ENCODE measurements at regions not wholly inside any gene's neighbourhood (a gene's known extent, or its start where the extent isn't known, plus 50 kb on each side); places are given as distances from the start of the nearest gene placed in this dataset.

DNA sequence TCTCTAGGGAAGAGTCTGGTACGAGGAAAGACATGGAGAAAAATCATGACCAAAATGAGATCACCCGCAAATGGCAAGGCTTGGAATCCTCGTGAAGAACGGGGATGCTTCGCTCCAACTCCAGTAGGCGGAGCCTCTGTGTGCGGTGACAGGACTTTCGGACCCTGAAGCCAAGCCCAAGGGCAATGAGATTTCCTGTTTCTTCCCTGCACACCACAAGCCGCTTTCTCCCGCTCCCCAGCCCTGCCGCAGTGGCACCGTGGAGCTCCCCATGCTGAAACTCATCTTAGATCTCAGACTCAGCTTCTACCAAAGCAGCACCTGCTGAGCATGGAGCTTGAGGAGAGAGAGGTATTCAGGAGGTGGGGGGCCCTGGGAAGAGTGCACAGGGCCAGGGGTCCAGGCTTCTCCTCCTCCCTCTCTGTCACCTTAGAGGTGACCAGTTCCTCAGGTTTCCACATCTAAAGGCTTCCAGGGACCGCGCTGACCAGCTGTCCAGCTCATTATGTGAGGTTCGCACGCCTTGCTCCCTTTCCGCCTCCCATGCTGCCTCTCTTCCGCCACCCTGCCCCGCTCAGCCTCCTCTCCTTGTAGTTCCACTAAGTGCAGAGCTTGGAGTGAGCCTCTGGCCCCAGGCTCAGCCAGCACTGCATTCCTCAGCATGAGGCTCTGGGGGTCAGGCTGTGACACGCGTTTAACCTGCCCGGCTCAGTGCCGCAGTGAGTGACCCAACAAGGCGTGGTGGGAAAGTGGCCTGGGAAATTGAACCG, 153.8 kb upstream of the SOX1 start:
- TF ChIP-seq POLR2A (IDR thresholded peaks at IDR 0.05; ENCODE audit: low read length) (no peak), MAZ (IDR thresholded peaks at IDR 0.05; ENCODE audit: borderline replicate concordance, low read depth, low read length) (no peak), MAFK (IDR thresholded peaks at IDR 0.05; ENCODE audit: partially characterized antibody) (no peak), EP300 (IDR thresholded peaks at IDR 0.05) (no peak), JUNB (IDR thresholded peaks at IDR 0.05) (no peak), KDM5A (IDR thresholded peaks at IDR 0.05) (no peak), HDAC2 (IDR thresholded peaks at IDR 0.05) (no peak), RFX5 (IDR thresholded peaks at IDR 0.05) (no peak)
- TF ChIP-seq, protein P1, sequence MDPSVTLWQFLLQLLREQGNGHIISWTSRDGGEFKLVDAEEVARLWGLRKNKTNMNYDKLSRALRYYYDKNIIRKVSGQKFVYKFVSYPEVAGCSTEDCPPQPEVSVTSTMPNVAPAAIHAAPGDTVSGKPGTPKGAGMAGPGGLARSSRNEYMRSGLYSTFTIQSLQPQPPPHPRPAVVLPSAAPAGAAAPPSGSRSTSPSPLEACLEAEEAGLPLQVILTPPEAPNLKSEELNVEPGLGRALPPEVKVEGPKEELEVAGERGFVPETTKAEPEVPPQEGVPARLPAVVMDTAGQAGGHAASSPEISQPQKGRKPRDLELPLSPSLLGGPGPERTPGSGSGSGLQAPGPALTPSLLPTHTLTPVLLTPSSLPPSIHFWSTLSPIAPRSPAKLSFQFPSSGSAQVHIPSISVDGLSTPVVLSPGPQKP (IDR thresholded peaks at IDR 0.05; ENCODE audit: low read depth, low read length), result no peak
- TF ChIP-seq, protein P2, sequence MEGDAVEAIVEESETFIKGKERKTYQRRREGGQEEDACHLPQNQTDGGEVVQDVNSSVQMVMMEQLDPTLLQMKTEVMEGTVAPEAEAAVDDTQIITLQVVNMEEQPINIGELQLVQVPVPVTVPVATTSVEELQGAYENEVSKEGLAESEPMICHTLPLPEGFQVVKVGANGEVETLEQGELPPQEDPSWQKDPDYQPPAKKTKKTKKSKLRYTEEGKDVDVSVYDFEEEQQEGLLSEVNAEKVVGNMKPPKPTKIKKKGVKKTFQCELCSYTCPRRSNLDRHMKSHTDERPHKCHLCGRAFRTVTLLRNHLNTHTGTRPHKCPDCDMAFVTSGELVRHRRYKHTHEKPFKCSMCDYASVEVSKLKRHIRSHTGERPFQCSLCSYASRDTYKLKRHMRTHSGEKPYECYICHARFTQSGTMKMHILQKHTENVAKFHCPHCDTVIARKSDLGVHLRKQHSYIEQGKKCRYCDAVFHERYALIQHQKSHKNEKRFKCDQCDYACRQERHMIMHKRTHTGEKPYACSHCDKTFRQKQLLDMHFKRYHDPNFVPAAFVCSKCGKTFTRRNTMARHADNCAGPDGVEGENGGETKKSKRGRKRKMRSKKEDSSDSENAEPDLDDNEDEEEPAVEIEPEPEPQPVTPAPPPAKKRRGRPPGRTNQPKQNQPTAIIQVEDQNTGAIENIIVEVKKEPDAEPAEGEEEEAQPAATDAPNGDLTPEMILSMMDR (IDR thresholded peaks at IDR 0.05), result no peak
- TF ChIP-seq, protein P3, sequence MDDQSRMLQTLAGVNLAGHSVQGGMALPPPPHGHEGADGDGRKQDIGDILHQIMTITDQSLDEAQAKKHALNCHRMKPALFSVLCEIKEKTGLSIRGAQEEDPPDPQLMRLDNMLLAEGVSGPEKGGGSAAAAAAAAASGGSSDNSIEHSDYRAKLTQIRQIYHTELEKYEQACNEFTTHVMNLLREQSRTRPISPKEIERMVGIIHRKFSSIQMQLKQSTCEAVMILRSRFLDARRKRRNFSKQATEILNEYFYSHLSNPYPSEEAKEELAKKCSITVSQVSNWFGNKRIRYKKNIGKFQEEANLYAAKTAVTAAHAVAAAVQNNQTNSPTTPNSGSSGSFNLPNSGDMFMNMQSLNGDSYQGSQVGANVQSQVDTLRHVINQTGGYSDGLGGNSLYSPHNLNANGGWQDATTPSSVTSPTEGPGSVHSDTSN (IDR thresholded peaks at IDR 0.05), result no peak
- TF ChIP-seq, protein P4, sequence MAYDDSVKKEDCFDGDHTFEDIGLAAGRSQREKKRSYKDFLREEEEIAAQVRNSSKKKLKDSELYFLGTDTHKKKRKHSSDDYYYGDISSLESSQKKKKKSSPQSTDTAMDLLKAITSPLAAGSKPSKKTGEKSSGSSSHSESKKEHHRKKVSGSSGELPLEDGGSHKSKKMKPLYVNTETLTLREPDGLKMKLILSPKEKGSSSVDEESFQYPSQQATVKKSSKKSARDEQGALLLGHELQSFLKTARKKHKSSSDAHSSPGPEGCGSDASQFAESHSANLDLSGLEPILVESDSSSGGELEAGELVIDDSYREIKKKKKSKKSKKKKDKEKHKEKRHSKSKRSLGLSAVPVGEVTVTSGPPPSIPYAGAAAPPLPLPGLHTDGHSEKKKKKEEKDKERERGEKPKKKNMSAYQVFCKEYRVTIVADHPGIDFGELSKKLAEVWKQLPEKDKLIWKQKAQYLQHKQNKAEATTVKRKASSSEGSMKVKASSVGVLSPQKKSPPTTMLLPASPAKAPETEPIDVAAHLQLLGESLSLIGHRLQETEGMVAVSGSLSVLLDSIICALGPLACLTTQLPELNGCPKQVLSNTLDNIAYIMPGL (CRISPR knock-in tag; IDR thresholded peaks at IDR 0.05; ENCODE audit: borderline replicate concordance), result no peak

All from A549 (cell line).